ENCODE measurements at regions not wholly inside any gene's neighbourhood (a gene's known extent, or its start where the extent isn't known, plus 50 kb on each side); places are given as distances from the start of the nearest gene placed in this dataset.

GRCh38 chr16:75861311-75862097 is 135.2 kb upstream of the CPHXL start (continued):
- TF ChIP-seq, protein P1, sequence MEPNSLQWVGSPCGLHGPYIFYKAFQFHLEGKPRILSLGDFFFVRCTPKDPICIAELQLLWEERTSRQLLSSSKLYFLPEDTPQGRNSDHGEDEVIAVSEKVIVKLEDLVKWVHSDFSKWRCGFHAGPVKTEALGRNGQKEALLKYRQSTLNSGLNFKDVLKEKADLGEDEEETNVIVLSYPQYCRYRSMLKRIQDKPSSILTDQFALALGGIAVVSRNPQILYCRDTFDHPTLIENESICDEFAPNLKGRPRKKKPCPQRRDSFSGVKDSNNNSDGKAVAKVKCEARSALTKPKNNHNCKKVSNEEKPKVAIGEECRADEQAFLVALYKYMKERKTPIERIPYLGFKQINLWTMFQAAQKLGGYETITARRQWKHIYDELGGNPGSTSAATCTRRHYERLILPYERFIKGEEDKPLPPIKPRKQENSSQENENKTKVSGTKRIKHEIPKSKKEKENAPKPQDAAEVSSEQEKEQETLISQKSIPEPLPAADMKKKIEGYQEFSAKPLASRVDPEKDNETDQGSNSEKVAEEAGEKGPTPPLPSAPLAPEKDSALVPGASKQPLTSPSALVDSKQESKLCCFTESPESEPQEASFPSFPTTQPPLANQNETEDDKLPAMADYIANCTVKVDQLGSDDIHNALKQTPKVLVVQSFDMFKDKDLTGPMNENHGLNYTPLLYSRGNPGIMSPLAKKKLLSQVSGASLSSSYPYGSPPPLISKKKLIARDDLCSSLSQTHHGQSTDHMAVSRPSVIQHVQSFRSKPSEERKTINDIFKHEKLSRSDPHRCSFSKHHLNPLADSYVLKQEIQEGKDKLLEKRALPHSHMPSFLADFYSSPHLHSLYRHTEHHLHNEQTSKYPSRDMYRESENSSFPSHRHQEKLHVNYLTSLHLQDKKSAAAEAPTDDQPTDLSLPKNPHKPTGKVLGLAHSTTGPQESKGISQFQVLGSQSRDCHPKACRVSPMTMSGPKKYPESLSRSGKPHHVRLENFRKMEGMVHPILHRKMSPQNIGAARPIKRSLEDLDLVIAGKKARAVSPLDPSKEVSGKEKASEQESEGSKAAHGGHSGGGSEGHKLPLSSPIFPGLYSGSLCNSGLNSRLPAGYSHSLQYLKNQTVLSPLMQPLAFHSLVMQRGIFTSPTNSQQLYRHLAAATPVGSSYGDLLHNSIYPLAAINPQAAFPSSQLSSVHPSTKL (CRISPR knock-in tag; IDR thresholded peaks at IDR 0.05): no peak
- TF ChIP-seq KDM6A (CRISPR knock-in tag; IDR thresholded peaks at IDR 0.05; ENCODE audit: low read depth): no peak
- TF ChIP-seq E2F2 (CRISPR knock-in tag; IDR thresholded peaks at IDR 0.05; ENCODE audit: borderline replicate concordance): no peak
- no peak for TF ChIP-seq PCBP1 (IDR thresholded peaks at IDR 0.05; ENCODE audit: borderline replicate concordance, low read depth, low read length)
- TF ChIP-seq AKAP8 (CRISPR knock-in tag; IDR thresholded peaks at IDR 0.05): no peak
- TF ChIP-seq KLF16 (CRISPR knock-in tag; IDR thresholded peaks at IDR 0.05): no peak
- TF ChIP-seq, protein P2, sequence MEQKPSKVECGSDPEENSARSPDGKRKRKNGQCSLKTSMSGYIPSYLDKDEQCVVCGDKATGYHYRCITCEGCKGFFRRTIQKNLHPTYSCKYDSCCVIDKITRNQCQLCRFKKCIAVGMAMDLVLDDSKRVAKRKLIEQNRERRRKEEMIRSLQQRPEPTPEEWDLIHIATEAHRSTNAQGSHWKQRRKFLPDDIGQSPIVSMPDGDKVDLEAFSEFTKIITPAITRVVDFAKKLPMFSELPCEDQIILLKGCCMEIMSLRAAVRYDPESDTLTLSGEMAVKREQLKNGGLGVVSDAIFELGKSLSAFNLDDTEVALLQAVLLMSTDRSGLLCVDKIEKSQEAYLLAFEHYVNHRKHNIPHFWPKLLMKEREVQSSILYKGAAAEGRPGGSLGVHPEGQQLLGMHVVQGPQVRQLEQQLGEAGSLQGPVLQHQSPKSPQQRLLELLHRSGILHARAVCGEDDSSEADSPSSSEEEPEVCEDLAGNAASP (CRISPR knock-in tag; IDR thresholded peaks at IDR 0.05; ENCODE audit: borderline replicate concordance): no peak

All from HepG2 (cell line).